ENCODE measurements at regions not wholly inside any gene's neighbourhood (a gene's known extent, or its start where the extent isn't known, plus 50 kb on each side); places are given as distances from the start of the nearest gene placed in this dataset.

DNA sequence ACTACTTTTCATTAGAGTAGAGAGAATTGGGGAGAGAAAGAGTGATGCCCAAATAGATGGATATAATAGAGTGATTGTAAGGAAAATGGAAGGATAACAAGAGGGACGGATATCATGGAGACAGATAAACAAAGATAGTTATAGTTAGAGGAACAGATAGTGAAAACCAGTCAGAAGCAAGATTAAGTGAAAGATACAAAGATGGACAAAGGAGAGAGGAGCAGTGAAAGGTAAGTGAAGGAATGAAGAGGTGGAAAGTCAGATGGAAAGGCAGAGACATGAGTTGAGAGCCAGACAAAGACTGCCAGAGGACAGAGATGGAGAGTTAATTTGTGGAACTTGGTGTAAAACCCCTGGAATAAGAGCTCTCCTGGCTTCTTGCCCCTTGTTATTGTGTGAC is 59.2 kb upstream of the CISTR start:
- Histone ChIP-seq H3K9me3 (no peaks in the 10 kb centered on the region), H3K36me3 (no peaks in the 10 kb centered on the region), H3K27me3 (no peaks in the 10 kb centered on the region), H3K4me3 (no peak overlapping the region), H3K4me1 (peaks cover 0 to 13% (median 0%) of the 10 kb centered on the region in 4 donors), H3K27ac (no peak overlapping the region)
- intact Hi-C loops (cut with DNase I): no loop called here
- DNase-seq: no peak
- WGBS (ENCODE audit: insufficient coverage, low coverage, low lambda C conversion rate, missing lambda C conversion rate): 91% methylated on average over 1 of the region's 1 CpG
- TF ChIP-seq, protein P1, sequence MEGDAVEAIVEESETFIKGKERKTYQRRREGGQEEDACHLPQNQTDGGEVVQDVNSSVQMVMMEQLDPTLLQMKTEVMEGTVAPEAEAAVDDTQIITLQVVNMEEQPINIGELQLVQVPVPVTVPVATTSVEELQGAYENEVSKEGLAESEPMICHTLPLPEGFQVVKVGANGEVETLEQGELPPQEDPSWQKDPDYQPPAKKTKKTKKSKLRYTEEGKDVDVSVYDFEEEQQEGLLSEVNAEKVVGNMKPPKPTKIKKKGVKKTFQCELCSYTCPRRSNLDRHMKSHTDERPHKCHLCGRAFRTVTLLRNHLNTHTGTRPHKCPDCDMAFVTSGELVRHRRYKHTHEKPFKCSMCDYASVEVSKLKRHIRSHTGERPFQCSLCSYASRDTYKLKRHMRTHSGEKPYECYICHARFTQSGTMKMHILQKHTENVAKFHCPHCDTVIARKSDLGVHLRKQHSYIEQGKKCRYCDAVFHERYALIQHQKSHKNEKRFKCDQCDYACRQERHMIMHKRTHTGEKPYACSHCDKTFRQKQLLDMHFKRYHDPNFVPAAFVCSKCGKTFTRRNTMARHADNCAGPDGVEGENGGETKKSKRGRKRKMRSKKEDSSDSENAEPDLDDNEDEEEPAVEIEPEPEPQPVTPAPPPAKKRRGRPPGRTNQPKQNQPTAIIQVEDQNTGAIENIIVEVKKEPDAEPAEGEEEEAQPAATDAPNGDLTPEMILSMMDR (IDR thresholded peaks at IDR 0.05): no peak
- no peak for TF ChIP-seq POLR2A (IDR thresholded peaks at IDR 0.05)
- ATAC-seq: no peak

DNA sequence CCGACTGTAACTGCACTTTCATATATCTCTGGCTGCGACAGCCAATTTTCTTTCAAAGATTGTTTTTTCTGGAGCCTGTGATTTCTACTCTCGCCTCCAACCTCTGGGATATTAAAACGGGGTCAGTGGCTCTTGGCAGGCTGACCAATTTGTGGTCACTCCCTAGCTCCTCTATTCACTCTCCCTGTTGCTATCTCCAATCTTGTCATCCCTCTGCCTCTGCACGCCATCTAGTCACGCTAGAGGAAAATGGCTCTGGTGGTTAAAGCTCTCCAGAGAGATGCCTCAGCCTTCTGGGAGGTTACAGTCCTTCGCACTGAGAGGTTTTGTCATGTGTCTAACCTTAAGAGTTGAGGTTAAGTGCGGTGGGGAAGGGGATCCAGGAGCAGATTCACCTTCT is 59.8 kb upstream of the CISTR start:
- H3K27me3 ChIP-seq: no peaks in the 10 kb centered on the region
- intact Hi-C loops (cut with DNase I): no loop called here
- DNase-seq (no peak), ATAC-seq (no peak)
- no peak overlapping the region for H3K27ac ChIP-seq
- peaks cover 0 to 13% (median 0%) of the 10 kb centered on the region in 4 donors for H3K4me1 ChIP-seq
- H3K36me3 ChIP-seq: no peaks in the 10 kb centered on the region
- no peak for TF ChIP-seq POLR2A (IDR thresholded peaks at IDR 0.05)
- TF ChIP-seq, protein P1 (IDR thresholded peaks at IDR 0.05): no peak
- H3K9me3 ChIP-seq: no peaks in the 10 kb centered on the region
- WGBS (ENCODE audit: insufficient coverage, low coverage, low lambda C conversion rate, missing lambda C conversion rate): 62% methylated on average over 5 of the region's 8 CpGs
- H3K4me3 ChIP-seq: no peak overlapping the region

GRCh38 chr12:53816360-53817020 is 64.7 kb upstream of the CISTR start:
- 70% methylated on average over 4 of the region's 4 CpGs for WGBS (ENCODE audit: insufficient coverage, low coverage, low lambda C conversion rate, missing lambda C conversion rate)
- no peak for TF ChIP-seq POLR2A (IDR thresholded peaks at IDR 0.05)
- TF ChIP-seq, protein P1 (IDR thresholded peaks at IDR 0.05): no peak
- Histone ChIP-seq H3K27ac (no peak overlapping the region), H3K4me1 (no peaks in the 10 kb centered on the region), H3K9me3 (no peaks in the 10 kb centered on the region), H3K27me3 (no peaks in the 10 kb centered on the region), H3K4me3 (no peak overlapping the region), H3K36me3 (no peaks in the 10 kb centered on the region)
- intact Hi-C loops (cut with DNase I): no loop called here
- DNase-seq (no peak), ATAC-seq (no peak)

DNA sequence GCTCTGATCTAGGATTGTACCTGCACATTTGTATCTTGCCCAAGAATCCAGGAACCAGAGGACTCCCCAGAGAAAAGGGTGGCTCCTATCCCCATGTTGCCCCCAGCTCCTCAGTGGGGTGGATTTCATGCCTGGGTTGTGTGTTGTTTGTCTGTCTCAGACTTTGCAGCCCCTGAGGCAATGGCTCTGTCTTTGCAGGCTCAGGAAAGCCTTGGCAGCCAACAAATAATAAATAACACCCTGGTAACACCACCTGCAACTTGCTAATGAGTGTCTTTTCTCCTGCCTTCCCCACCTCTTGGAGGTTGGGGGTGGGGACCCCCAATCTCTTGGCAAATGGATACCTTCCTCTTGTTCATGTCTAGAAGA is 65.2 kb upstream of the CISTR start:
- no peaks in the 10 kb centered on the region for H3K4me1 ChIP-seq
- H3K9me3 ChIP-seq: no peaks in the 10 kb centered on the region
- H3K36me3 ChIP-seq: no peaks in the 10 kb centered on the region
- DNase-seq (no peak), ATAC-seq (no peak)
- TF ChIP-seq POLR2A (IDR thresholded peaks at IDR 0.05): no peak
- TF ChIP-seq, protein P1 (IDR thresholded peaks at IDR 0.05): no peak
- H3K4me3 ChIP-seq: no peak overlapping the region
- no peaks in the 10 kb centered on the region for H3K27me3 ChIP-seq
- H3K27ac ChIP-seq: no peak overlapping the region
- intact Hi-C loops (cut with DNase I): no loop called here

Measured in right lobe of liver (tissue), 6 donors.